NT2/D1 (cell line): ENCODE measurements at regions not wholly inside any gene's neighbourhood (a gene's known extent, or its start where the extent isn't known, plus 50 kb on each side); places are given as distances from the start of the nearest gene placed in this dataset.

ENCODE experiments used
- SUZ12 ChIP-seq: IDR thresholded peaks from 2 replicates; pipeline ENCODE4 v1.6.1; 2011; ENCODE audit not compliant: insufficient read length, insufficient read depth; ENCODE audit errors: extremely low read depth
- YY1 ChIP-seq: IDR thresholded peaks from 2 replicates; pipeline ENCODE4 v1.6.1; 2011; ENCODE audit not compliant: insufficient read length, insufficient read depth
- ZNF274 ChIP-seq: IDR thresholded peaks from 2 replicates; pipeline ENCODE4 v1.6.1; 2011; ENCODE audit warnings: mild to moderate bottlenecking, low read depth, low read length

DNA sequence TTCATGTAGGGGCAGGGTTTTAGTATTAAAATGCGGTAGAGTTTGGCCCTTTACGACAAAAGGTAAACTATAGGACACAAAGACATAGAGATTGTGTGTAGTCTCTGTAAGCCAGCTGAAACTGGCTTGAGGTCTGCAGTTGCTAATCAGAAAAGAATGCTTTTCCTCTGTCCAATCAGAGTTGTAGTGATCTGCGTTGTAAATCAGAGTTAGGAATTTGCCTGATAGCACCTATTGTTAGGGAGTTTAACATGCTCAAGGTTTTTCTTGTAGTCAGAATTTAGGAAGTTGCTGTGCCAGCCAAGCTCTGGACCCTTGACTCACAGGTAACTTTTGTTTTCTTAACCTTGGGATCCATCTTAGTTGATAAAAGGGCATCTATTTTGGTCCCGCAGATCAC, 61.2 kb upstream of the VTCN1 start:
- no peak for TF ChIP-seq YY1
- no peak for TF ChIP-seq ZNF274
- no peak for TF ChIP-seq SUZ12
